ENCODE measurements at regions not wholly inside any gene's neighbourhood (a gene's known extent, or its start where the extent isn't known, plus 50 kb on each side); places are given as distances from the start of the nearest gene placed in this dataset.

DNA sequence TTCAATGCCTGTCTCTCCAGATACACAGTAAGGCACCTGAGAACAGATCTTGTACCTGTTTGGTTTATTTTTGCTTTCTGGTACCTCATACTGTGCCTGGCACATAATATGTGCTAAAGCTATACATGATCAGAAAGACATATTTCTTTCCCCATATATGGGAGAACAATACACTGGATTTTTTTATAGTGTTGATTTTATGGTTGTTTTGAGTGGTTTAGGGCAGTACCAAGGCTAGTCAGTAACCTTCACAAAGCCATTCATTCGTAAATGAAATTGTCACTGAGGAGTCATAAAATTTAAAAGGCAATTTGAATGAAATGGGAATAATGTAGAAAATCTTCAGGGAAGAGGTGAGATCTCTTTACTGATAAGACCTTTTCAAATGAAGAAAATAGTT, 810.2 kb downstream of the TUSC7 start:
- DNase-seq (ENCODE audit: low spot score): no peak

DNA sequence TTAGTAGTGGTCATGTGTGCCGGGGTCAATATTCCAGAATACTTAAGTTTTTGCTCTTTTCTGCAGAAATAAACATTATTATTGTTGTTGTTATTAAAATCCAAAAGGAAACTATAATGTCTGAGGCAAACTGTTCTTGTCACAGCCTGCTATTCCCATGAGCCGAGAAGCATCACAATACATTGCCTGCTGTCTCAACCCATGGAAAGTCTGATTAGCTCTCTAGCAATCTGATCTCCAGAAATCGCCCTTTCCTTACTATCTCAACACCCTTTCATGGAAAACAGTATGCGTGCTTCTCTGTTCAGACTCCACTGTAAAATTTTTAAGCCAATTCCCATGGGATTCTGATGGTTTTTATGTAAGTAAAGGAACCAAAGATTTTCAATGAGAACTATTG, 811.0 kb downstream of the TUSC7 start:
- DNase-seq (ENCODE audit: low spot score): no peak

DNA sequence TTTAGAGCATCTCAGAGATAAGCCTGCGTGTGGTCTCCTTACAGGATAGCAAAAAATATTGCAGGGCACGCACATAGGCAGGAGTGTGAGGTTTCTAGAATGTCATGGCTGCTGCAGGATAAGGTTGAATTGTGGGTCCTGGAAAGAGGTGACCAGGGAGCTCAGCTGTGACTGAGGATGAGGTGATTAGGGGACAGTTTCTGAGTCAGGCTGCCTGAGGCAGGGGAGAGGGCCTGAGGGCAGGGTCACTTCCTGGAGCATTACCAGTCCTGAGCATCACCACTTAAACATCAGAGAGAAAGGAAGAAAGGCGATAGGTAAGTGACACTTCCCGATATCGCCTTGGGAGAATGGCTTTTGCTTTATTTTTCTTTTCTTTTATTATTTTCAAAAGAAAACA, 813.8 kb downstream of the TUSC7 start:
- DNase-seq (ENCODE audit: low spot score): no peak

DNA sequence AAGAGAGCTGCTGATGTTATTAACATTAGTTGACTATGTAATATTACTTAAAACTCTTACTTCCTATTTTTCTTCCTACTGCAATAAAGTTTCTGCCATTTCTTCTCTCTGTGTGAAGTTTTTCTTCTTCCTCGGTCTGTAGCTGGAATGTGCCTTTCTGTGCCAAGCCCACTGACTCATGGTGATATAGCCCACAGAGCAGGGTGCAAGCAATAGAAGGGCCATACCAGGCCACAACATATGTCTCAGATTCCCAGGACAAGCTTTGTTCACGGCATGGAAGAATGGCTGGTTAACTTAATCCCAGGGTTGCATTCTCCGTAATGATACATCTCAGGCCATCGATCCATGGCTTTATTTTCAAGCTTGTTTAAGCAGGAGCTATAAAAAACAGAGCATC, 815.3 kb downstream of the TUSC7 start:
- DNase-seq (ENCODE audit: low spot score): no peak

DNA sequence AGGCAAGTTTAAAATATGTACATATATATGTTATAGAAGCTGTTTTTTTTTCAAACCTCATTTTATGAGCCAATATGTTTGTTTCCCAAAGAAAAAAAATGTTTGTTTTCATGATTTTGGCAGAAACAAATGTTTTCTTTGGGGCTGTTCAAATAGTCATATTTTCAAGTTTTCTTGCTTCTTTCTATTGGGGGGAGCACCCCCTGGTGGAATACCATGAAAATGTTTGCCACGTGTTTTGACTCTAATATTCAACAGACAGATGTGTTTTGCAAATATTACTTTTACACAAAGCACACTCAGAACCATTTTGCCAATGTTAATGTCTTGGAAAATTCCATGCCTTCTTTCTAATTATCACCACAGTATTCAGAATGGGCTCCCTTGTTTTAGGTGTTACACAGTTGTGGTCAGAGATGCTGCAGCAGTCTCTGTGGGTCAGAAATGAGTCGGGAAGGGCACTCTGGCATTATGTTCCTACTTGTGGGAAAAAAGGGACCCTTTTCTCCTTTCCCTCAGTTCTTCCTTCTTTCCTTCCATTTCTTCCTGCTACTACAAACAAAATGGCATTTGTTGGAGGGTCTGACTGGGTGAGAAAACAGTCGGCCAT, 817.0 kb downstream of the TUSC7 start:
- DNase-seq (ENCODE audit: low spot score): peak; percentile 35

DNA sequence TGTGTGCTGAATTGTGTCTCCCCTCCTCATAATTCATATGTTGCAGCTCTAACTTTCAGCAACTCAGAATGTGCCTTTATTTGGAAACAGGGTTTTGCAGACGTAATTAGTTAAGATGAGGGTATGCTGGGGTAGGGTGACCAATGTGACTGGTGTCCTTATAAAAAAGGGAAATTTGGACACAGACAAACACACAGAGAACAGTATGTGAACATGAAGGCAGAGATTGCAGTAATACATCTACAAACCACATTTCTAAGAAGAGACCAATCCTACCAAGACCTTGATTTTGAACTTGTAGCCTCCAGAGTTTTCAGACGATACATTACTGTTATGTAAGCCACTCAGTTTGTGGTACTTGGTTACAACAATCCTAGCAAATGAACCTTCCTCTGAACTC, 817.8 kb downstream of the TUSC7 start:
- DNase-seq (ENCODE audit: low spot score): no peak

DNA sequence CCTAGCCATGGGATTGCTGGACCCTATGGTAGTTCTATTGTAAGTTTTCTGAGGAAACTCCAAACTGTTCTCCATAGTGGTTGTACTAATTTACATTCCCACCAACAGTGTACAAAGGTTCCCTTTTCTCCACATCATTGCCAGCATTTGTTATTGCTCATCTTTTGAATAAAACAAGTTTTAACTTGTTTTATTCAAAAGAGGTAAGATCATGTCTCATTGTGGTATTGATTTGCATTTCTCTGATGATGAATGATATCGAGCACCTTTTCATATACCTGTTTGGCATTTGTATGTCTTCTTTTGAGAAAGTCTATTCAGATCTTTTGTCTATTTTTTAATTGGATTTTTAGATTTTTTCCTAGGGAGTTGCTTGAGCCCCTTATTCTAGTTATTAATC, 819.1 kb downstream of the TUSC7 start:
- DNase-seq (ENCODE audit: low spot score): no peak

DNA sequence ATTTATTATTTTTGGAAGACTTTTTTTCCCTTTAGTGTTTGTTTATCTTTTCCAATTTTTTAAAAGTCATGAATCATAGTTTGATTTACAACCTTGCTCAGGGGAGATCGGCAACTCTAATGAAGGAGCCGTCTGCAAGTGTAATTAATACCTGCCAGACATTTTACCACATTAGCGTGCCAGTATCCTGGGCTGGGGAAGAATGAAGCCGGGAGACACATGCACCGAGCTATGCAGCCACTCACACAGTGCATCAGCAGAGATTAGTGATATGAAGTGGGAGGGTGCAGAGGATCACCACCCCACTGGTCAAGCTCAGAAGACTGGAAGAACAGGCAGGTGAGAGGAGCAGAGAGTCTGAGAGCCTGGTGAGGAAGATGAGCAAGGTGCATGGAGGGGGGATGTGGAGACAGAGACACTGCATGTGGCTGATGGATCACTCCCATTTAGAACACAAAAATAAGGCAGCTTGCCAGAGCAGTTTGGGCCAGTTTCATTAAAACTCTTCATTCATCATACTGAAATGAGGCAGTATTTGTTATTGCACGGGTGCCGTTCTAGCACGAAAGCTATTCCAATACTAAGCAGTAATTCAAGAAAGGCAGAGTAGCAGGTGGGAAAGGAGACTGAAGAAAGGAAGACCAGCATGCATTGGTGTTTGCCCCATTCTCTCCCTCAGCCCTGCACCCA, 821.6 kb downstream of the TUSC7 start:
- DNase-seq (ENCODE audit: low spot score): no peak

DNA sequence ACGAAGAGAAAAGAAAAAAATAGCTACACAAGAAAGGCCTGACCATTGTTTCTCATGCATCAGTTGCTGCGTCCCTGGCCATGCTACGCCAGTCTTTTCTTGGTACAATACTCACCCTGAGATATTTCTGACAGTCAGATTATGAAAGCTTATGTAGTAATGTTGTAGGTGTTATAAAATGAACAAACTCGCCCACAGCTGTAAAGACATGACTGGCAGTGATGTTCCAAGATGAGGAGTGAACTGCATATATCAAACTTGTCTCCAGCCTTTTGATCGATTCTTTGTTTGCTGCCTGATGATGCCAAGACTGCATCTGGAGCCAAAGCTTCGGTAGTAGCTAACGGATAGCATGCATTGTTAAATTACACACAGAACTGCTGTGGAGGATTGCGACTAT, 822.7 kb downstream of the TUSC7 start:
- DNase-seq (ENCODE audit: low spot score): no peak

DNA sequence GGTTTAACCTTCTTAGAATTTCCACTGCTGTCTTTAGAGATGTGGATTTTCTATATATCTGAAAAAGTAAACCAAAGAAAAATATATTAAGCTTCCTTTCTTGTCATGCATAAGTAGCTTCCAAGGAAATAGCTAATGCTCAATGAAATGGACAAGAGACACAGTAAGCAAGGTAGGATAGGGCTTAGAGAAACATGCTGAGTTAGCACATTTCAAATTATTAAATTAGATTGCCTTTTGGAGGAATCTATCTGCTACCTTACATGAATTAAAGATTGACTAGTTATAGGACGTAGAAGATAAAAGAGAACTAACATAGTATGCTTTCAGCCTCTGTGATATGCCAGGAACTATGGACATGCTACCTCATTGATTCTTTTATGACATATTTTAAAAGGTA, 824.6 kb downstream of the TUSC7 start:
- DNase-seq (ENCODE audit: low spot score): no peak

DNA sequence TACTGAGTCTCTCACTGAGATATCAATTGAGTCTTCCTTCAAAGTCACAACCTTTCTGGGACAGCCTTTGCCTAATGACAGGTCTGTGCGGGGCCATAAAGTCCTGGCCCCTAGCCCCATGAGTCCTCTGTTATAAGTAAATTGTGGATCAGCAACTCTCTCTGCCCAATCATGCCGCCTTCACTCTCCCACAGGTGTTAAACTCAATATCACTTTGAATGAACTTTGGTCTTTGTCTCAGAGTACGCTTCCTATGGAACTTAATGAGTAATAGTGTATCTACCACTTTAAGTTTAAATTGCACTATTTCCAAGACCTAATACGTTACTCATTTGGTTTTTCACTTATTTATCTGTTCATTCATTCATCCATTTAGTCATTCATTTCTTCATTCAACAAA, 826.4 kb downstream of the TUSC7 start:
- DNase-seq (ENCODE audit: low spot score): no peak

DNA sequence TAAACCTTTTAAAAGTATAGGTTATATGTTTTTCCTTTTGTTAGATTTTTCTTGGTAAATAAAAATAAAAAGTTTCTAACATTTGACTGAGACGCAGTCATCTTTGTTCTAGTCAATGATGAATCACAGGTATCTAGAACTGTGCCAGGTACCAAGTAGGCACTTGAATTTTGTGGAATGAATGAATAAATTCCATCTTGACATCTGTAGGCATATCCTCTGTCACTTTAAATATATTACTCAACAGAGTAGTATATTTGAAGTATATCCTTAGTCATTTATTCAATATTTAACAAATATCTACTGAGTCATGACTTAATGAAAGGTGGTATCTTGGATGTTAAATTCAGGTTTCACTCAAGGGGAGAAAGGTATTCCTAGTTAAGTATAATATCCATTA, 828.4 kb downstream of the TUSC7 start:
- DNase-seq (ENCODE audit: low spot score): no peak

DNA sequence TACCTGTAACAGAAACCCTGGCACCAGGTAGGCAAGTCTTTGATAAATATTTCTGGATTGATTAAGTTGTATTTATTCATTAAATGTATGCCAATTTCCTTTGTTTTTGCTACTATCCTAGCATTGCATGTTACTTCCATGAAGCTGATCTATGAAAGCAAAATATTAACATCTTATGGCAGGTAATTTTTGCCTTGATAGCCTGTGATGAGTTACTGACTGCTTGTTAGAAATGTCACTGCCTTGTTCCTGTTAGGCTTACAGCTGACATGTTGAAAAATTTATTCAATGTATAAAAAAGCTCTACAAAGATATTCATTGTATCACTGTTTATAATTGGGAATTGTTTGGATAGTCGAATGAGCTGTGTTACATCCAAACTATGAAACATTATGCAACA, 830.1 kb downstream of the TUSC7 start:
- no peak for DNase-seq (ENCODE audit: low spot score)

DNA sequence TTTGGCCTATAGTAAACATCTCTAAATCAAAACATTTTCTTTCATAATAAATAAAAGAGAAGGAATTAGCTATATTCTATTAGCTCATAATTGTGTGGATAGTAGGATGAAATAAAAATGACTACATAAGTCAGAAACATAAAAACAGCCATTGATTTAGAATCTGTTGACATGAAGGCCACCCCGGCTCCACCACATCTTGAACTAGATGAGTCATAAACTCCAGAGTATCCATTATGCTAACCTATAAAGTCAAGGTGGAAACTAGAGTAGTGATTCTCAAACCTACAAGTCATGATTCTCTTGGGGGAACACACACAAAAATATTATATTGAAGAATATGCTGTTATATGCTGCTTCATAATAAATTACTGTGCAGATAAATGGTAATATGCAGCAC, 831.0 kb downstream of the TUSC7 start:
- no peak for DNase-seq (ENCODE audit: low spot score)

DNA sequence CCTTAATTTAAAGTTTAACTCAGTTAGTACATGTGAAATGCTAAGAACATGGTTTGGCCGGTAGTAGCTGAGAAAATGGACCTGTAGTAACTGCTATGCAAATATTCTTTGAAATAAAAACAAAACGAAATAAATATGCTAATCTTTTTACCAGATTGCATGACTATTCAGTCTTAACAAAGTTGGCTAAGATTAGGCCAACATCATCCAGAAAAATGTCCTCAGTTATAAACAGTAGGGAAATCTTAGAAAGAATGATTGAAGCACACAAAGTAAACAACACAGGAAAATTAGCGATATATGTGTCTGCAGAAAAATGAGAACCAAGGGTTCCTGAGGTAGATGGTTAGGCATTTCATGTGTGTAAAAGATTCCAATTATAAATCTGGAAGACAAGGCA, 832.1 kb downstream of the TUSC7 start:
- no peak for DNase-seq (ENCODE audit: low spot score)

DNA sequence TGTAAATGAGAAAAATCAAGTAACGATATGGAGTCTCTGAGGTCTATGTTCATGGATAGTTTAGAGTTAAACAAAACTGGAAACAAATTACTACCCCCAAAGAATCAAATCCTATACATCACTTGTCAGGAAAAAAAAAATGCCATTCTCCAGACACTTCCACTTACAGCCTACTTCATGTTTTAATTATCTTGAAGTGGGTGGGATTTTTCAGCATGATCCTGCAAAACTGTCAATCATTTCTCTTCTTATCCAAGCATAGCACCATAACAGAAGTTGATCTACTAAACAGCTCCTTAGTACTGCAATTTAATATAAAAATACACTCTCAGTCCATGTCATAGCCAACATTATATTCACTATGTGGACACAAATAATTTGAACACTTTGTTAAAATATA, 833.9 kb downstream of the TUSC7 start:
- no peak for DNase-seq (ENCODE audit: low spot score)

DNA sequence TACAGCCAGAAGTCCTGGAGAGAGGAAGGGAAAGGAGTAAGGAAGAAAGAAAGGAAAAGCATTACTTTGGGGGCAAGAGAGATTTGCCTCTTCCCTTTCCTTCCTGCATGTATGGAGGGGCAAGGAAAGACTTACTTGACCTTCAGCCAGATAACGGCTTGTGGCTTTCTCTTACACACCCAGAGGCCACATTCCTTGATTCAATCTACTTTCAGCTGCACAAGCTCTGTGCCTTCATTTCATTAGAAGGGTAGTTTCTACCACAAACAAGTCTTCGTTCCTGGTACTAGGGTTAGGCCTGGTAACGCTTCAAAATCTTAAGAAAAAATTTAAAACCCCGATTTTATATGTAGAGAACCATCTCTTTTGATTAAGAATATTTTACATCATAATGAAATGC, 835.9 kb downstream of the TUSC7 start:
- DNase-seq (ENCODE audit: low spot score): no peak

DNA sequence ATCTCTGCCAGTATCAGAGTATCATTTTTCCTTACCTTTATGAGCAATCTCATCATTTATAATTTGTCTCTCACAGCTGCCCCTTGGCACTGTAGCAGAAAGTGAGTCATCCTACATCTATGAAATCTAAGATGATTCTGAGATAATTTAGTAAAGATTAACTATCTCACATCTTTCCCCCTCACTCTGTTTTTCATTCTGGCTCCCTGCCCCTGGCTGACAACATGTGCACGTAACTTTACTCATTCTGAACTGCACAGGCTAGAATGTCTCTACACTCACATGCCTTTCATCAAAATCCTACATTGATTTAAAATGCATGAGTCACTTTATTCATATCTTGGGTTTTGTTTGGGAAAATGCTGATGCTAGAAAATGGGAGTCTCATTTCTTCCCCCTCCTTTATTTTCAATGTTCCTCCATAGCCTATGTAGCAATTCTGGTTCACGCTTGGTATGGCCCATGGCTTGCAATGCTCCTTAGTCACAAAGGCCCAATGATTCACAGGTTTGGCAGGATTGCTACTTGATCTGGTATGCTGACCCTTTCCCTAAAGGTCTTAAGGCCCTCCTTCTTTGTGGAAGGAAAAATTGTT, 838.5 kb downstream of the TUSC7 start:
- DNase-seq (ENCODE audit: low spot score): peak; percentile 26

DNA sequence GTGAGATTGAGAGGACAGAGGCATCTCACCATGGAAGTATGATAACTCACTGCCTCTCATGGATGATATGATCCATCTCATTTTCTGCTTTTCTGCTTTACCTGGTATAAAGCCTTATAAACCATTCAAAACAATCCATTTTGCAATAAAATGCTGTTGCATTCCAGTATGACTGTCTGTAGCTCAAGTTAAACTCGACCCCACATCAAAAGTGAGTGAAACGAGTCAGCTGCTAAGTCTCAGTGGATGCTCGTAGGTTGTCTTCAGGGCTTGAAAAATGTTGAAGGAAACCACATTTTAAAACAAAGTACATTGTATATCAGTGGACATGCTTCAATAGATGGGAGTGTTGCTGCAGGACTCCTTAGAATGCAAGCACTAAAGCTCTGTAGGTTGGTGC, 839.0 kb downstream of the TUSC7 start:
- DNase-seq (ENCODE audit: low spot score): no peak

DNA sequence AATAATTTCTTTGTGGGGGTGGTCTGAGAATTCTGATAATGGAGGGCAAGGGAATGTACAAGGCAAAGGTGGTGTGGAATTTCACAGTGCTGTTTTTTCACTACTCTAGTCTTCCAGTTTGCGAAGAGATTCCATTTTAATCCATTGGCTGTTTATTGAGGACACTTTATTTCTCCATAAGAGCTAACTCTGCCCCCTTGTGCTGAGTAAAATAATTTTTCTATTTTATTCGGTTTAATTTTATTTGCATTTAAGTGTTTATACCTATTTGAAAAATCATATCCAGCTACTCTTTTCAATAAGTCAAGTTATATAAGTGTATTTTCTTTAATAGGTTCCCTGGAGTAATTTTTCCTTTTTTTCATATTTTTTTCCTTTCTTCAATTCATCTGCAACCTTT, 840.1 kb downstream of the TUSC7 start:
- DNase-seq (ENCODE audit: low spot score): no peak

DNA sequence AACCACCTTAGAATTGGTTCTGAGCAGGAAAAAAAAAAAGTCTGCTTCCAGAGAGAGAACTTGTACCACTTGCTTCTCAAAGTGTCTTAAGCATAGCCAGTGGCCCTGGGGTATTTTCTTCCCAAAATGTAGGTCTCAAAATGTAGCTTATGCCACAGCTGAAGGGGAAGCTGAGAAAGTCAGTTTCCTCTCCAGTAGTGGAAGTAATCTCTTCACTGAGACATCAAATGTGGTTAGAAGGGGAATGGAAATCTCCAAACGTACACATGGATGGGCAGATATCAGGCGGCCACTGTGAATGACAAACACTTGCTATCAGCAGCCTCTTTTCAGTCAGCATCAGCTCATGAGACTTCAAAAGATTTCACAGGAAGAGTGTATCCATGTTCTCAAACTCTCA, 841.2 kb downstream of the TUSC7 start:
- DNase-seq (ENCODE audit: low spot score): no peak

DNA sequence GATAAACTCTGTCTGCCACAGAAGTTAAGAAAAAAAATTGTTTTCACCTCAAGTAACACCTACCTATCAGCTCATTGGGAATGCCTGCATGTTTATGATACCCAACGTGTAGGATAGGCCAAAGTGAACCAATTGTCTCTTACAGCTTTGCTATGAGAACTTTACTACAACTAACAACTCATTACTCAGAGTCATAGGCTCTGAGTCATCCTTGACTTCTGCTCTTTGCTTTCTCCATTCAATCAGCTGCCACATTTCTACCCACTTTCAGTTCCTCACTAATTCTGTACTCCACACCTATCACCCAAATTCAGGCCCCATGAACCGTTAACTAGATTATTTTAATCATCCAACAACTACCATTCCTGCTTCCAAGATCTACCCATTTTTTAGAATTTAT, 843.9 kb downstream of the TUSC7 start:
- DNase-seq (ENCODE audit: low spot score): peak; percentile 51

DNA sequence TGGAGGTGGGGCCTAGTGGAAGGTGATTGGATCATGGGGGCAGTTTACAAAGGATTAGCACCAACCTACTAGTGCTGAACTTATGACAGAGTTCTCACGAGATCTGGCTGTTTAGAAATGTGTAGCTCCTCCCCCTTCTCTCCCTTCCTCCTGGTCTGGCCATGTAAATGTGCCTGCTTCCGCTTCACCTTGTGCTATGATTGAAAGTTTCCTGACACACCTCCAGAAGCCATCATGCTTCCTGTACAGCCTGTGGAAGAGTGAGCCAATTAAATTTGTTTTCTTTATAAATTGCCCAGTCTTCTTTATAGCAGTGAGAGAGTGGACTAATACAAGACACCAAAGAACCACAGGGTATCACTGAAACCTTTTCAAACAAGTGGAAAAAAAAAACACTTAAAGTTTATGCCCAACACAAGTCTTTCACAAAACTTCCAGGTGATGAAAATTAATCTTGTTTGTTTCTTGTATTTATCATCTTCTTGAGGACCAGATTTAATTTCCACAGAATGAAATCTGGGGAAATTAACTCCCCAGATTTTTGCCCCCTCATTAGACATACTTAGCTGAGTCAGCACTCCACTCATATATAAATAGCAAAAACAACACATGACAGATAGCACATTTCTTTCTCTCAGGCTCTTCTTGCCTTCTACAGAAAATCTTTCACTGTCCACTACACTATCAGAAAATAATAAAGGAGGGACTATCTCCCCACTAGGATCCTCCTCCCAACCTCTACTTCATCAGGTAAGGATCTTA, 847.2 kb downstream of the TUSC7 start:
- no peak for DNase-seq (ENCODE audit: low spot score)
